Gastroesophageal sphincter (tissue), 3 donors: ENCODE measurements at regions not wholly inside any gene's neighbourhood (a gene's known extent, or its start where the extent isn't known, plus 50 kb on each side); places are given as distances from the start of the nearest gene placed in this dataset.

ENCODE experiments used
- CTCF ChIP-seq, 4 experiments: fragments of 200-600 bp in 2 of 4; fragments of 450-650 bp in 2 of 4; sonication (generic) in 1 of 4; IDR thresholded peaks; one replicate each; pipeline ENCODE4 v1.5.1; 2017 to 2019; ENCODE audit warnings: antibody characterized with exemption in 4 of 4, mild to moderate bottlenecking in 2 of 4, moderate library complexity in 2 of 4
- EP300 ChIP-seq: sonication (generic); formaldehyde crosslinking; IDR thresholded peaks from one replicate; pipeline ENCODE4 v1.6.1; 2017; ENCODE audit warnings: antibody characterized with exemption, mild to moderate bottlenecking
- POLR2A ChIP-seq, 2 donors: fragments of 450-650 bp; IDR thresholded peaks; one replicate each; pipeline ENCODE4 v1.6.1; 2017; ENCODE audit warnings: antibody characterized with exemption in 2 of 2, mild to moderate bottlenecking in 2 of 2, moderate library complexity in 1 of 2
- POLR2AphosphoS5 ChIP-seq: sonication (generic); formaldehyde crosslinking; IDR thresholded peaks from one replicate; pipeline ENCODE4 v1.6.1; 2017; ENCODE audit warnings: antibody characterized with exemption

- no peak for TF ChIP-seq CTCF (IDR thresholded peaks at IDR 0.05)
- no peak for TF ChIP-seq POLR2A (IDR thresholded peaks at IDR 0.05)
- TF ChIP-seq EP300 = no peak
- TF ChIP-seq POLR2AphosphoS5 = no peak
These were observed 147.7 kb downstream of the GASK1B start for GRCh38 chr4:158025131-158025530.
